Endothelial cell (in vitro differentiated cells): ENCODE measurements at regions not wholly inside any gene's neighbourhood (a gene's known extent, or its start where the extent isn't known, plus 50 kb on each side); places are given as distances from the start of the nearest gene placed in this dataset.

Source experiments
- DNase-seq: peaks from one replicate; pipeline ENCODE4 v3.0.0; 2021; ENCODE audit warnings: low spot score
- H3K27ac Mint-ChIP-seq: one replicate; pipeline ENCODE4 v1.8.0; 2021; ENCODE audit warnings: mixed read lengths, inconsistent platforms; ENCODE audit not compliant: unreplicated experiment
- H3K27me3 Mint-ChIP-seq: one replicate; pipeline ENCODE4 v1.8.0; 2021; ENCODE audit warnings: mild to moderate bottlenecking, moderate library complexity, mixed read lengths, inconsistent platforms; ENCODE audit not compliant: unreplicated experiment
- H3K36me3 Mint-ChIP-seq: one replicate; pipeline ENCODE4 v1.8.0; 2021; ENCODE audit warnings: mild to moderate bottlenecking, low read depth, mixed read lengths, inconsistent platforms; ENCODE audit not compliant: unreplicated experiment
- H3K4me1 Mint-ChIP-seq: one replicate; pipeline ENCODE4 v1.8.0; 2021; ENCODE audit warnings: mild to moderate bottlenecking, mixed read lengths, inconsistent platforms; ENCODE audit not compliant: unreplicated experiment
- H3K4me3 Mint-ChIP-seq: one replicate; pipeline ENCODE4 v1.8.0; 2021; ENCODE audit warnings: mild to moderate bottlenecking, mixed read lengths, inconsistent platforms; ENCODE audit not compliant: unreplicated experiment
- H3K9me3 Mint-ChIP-seq: one replicate; pipeline ENCODE4 v1.8.0; 2021; ENCODE audit warnings: mixed read lengths, inconsistent platforms; ENCODE audit not compliant: unreplicated experiment
- CTCF ChIP-seq: fragments of 200-600 bp; sonication (generic); IDR thresholded peaks from one replicate; pipeline ENCODE4 v1.5.0; 2021; ENCODE audit warnings: antibody characterized with exemption; ENCODE audit not compliant: unreplicated experiment

DNA sequence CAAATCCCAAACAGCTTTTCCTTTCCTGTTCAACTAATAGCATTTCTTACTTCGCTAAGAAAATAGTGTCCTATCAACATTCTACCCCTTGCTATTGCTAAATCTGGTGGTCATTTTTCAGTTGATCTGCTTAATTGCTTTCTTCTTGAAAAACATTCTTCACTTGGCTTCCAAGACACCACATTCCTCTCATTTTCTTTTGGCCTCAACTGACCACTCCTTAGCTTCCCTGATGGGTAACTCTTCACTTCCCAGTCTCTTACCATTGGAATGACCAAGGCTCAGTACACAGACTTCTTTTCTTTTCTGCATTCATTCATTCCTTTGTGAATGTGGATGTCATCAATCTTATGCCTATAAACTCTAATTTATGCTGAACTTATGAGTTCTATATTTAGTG lies 230.8 kb upstream of the CDH2 start:
- TF ChIP-seq CTCF: no peak
- H3K4me3 Mint-ChIP-seq: no peak overlapping the region
- H3K9me3 Mint-ChIP-seq: no peaks in the 10 kb centered on the region
- no peak overlapping the region for H3K27ac Mint-ChIP-seq
- DNase-seq: no peak
- H3K27me3 Mint-ChIP-seq: no peaks in the 10 kb centered on the region
- H3K4me1 Mint-ChIP-seq: no peaks in the 10 kb centered on the region
- H3K36me3 Mint-ChIP-seq: no peaks in the 10 kb centered on the region

- no peak overlapping the region for H3K4me3 Mint-ChIP-seq
Observed at GRCh38 chr18:28406533-28406932, 229.6 kb upstream of the CDH2 start.

GRCh38 chr18:28404694-28405093 lies 227.8 kb upstream of the CDH2 start:
- H3K4me3 Mint-ChIP-seq: no peak overlapping the region
- no peaks in the 10 kb centered on the region for H3K9me3 Mint-ChIP-seq
- no peaks in the 10 kb centered on the region for H3K4me1 Mint-ChIP-seq
- H3K36me3 Mint-ChIP-seq: no peaks in the 10 kb centered on the region
- H3K27me3 Mint-ChIP-seq: no peaks in the 10 kb centered on the region
- no peak for TF ChIP-seq CTCF
- H3K27ac Mint-ChIP-seq: no peak overlapping the region
- no peak for DNase-seq

More at GRCh38 chr18:28406533-28406932, 229.6 kb upstream of the CDH2 start:
- Mint-ChIP-seq H3K9me3 (no peaks in the 10 kb centered on the region), H3K36me3 (no peaks in the 10 kb centered on the region), H3K4me1 (no peaks in the 10 kb centered on the region), H3K27ac (no peak overlapping the region), H3K27me3 (no peaks in the 10 kb centered on the region)
- no peak for DNase-seq
- TF ChIP-seq CTCF: no peak

DNA sequence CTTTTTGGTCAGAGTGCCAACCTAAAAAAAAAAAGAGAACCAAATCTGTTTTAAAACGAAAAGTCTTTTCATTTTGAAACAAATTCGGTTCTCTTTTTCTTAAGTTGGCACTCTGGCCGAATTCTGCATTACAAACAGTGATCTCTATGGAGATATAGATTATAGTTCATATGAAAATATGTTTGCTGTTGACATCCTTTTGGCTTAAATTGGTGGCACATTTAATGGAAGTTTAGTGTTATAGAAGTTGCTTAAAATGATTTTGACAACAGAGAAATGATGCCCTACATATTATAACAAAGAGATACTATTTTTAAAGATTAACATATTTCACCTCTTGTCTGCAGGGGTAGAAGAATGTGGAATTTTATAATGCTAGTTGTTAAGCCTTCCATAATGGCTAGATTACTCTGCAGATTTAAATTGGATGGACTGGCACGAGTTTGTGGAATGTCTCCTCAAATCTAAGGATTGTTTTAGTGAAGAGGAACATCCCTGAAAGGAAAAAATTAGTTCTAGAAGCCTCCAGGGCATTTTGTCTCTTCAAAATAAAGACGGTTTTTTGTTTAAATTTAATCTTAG lies 222.9 kb upstream of the CDH2 start:
- Mint-ChIP-seq H3K4me1 (peaks cover 2% of the 10 kb centered on the region), H3K9me3 (no peaks in the 10 kb centered on the region), H3K27ac (no peak overlapping the region), H3K36me3 (no peaks in the 10 kb centered on the region), H3K27me3 (no peaks in the 10 kb centered on the region), H3K4me3 (no peak overlapping the region)
- no peak for DNase-seq
- TF ChIP-seq CTCF: no peak

- peaks cover 2% of the 10 kb centered on the region for H3K4me1 Mint-ChIP-seq
Observed at GRCh38 chr18:28398471-28398870, 221.5 kb upstream of the CDH2 start.

More at GRCh38 chr18:28398471-28398870, 221.5 kb upstream of the CDH2 start:
- Mint-ChIP-seq H3K36me3 (no peaks in the 10 kb centered on the region), H3K9me3 (no peaks in the 10 kb centered on the region), H3K27me3 (no peaks in the 10 kb centered on the region), H3K27ac (no peak overlapping the region), H3K4me3 (no peak overlapping the region)
- no peak for TF ChIP-seq CTCF
- no peak for DNase-seq
